SK-N-SH (cell line): ENCODE measurements at regions not wholly inside any gene's neighbourhood (a gene's known extent, or its start where the extent isn't known, plus 50 kb on each side); places are given as distances from the start of the nearest gene placed in this dataset.

Experiments
- EP300 ChIP-seq, 2 experiments: IDR thresholded peaks; 2 replicates each; pipeline versions ENCODE4 v1.4.0 to v1.6.1; 2012; ENCODE audit warnings: borderline replicate concordance in 1 of 2, low read depth in 1 of 2, low read length in 1 of 2
- POLR2AphosphoS5 ChIP-seq: IDR thresholded peaks from 2 replicates; pipeline ENCODE4 v1.6.1; 2012; ENCODE audit warnings: low read depth, low read length
- RAD21 ChIP-seq: IDR thresholded peaks from 2 replicates; pipeline ENCODE4 v1.6.1; 2012; ENCODE audit warnings: mild to moderate bottlenecking, low read length
- RCOR1 ChIP-seq: fragments of 150-350 bp; IDR thresholded peaks from 2 replicates; pipeline ENCODE4 v1.6.1; 2017; ENCODE audit warnings: antibody characterized with exemption, low read length
- SIN3A ChIP-seq: IDR thresholded peaks from 2 replicates; pipeline ENCODE4 v1.6.1; 2012; ENCODE audit warnings: low read depth, mild to moderate bottlenecking, low read length, moderate library complexity, borderline replicate concordance
- TEAD4 ChIP-seq: IDR thresholded peaks from 2 replicates; pipeline ENCODE4 v1.4.0; 2012; ENCODE audit warnings: mild to moderate bottlenecking, borderline replicate concordance; ENCODE audit not compliant: insufficient read depth
- USF1 ChIP-seq: IDR thresholded peaks from 2 replicates; pipeline ENCODE4 v1.4.0; 2012; ENCODE audit warnings: low read depth, borderline replicate concordance
- USF2 ChIP-seq: fragments of 150-350 bp; IDR thresholded peaks from 2 replicates; pipeline ENCODE4 v1.6.1; 2017; ENCODE audit warnings: antibody characterized with exemption, low read length, low read depth, borderline replicate concordance
- YY1 ChIP-seq: IDR thresholded peaks from 2 replicates; pipeline ENCODE4 v1.4.0; 2012; ENCODE audit warnings: low read depth, mild to moderate bottlenecking
- TF ChIP-seq, protein P1 (sequence below): IDR thresholded peaks from 2 replicates; pipeline ENCODE4 v1.6.1; 2012; ENCODE audit warnings: mild to moderate bottlenecking, low read depth, low read length, moderate library complexity
- TF ChIP-seq, protein P2 (sequence below): fragments of 200-600 bp; sonication (generic); IDR thresholded peaks from 2 replicates; pipeline ENCODE4 v1.6.1; 2017; ENCODE audit warnings: antibody characterized with exemption, mild to moderate bottlenecking, moderate library complexity

DNA sequence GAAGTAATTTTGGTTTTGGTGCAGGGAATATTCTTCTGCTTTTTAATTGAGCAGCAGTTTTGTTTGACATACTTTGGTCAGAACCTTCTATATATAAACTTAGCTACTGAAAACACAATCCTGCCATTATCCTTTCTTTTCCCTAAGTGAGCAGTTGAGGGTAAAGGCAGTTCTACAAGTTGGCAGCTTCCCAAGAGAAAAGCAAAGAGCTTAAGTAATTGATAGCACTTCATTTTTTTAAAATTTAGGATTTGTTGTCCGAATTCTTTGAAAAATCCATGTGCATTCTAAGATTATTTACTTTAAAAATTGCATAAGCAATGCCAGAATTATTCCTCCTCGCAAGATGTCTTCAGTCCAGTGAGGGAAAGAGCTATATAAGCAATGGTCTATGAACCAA is 1394.1 kb downstream of the FAM181B start:
- TF ChIP-seq, protein P1, sequence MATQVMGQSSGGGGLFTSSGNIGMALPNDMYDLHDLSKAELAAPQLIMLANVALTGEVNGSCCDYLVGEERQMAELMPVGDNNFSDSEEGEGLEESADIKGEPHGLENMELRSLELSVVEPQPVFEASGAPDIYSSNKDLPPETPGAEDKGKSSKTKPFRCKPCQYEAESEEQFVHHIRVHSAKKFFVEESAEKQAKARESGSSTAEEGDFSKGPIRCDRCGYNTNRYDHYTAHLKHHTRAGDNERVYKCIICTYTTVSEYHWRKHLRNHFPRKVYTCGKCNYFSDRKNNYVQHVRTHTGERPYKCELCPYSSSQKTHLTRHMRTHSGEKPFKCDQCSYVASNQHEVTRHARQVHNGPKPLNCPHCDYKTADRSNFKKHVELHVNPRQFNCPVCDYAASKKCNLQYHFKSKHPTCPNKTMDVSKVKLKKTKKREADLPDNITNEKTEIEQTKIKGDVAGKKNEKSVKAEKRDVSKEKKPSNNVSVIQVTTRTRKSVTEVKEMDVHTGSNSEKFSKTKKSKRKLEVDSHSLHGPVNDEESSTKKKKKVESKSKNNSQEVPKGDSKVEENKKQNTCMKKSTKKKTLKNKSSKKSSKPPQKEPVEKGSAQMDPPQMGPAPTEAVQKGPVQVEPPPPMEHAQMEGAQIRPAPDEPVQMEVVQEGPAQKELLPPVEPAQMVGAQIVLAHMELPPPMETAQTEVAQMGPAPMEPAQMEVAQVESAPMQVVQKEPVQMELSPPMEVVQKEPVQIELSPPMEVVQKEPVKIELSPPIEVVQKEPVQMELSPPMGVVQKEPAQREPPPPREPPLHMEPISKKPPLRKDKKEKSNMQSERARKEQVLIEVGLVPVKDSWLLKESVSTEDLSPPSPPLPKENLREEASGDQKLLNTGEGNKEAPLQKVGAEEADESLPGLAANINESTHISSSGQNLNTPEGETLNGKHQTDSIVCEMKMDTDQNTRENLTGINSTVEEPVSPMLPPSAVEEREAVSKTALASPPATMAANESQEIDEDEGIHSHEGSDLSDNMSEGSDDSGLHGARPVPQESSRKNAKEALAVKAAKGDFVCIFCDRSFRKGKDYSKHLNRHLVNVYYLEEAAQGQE = no peak
- TF ChIP-seq, protein P2, sequence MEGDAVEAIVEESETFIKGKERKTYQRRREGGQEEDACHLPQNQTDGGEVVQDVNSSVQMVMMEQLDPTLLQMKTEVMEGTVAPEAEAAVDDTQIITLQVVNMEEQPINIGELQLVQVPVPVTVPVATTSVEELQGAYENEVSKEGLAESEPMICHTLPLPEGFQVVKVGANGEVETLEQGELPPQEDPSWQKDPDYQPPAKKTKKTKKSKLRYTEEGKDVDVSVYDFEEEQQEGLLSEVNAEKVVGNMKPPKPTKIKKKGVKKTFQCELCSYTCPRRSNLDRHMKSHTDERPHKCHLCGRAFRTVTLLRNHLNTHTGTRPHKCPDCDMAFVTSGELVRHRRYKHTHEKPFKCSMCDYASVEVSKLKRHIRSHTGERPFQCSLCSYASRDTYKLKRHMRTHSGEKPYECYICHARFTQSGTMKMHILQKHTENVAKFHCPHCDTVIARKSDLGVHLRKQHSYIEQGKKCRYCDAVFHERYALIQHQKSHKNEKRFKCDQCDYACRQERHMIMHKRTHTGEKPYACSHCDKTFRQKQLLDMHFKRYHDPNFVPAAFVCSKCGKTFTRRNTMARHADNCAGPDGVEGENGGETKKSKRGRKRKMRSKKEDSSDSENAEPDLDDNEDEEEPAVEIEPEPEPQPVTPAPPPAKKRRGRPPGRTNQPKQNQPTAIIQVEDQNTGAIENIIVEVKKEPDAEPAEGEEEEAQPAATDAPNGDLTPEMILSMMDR = no peak
- TF ChIP-seq YY1 (no peak), USF2 (no peak), POLR2AphosphoS5 (no peak), TEAD4 (no peak), RCOR1 (no peak), EP300 (IDR thresholded peaks at IDR 0.05; ENCODE audit: borderline replicate concordance in 1 of 2, low read depth in 1 of 2, low read length in 1 of 2) (no peak), USF1 (no peak), SIN3A (no peak), RAD21 (no peak)
